OCI-LY7 (cell line): ENCODE measurements at regions not wholly inside any gene's neighbourhood (a gene's known extent, or its start where the extent isn't known, plus 50 kb on each side); places are given as distances from the start of the nearest gene placed in this dataset.

Experiments
- EZH2phosphoT487 ChIP-seq: fragments of 200-600 bp; sonication (generic); IDR thresholded peaks from 2 replicates; pipeline ENCODE4 v1.6.1; 2018; ENCODE audit warnings: low read depth, borderline replicate concordance, mild to moderate bottlenecking, mixed run types, antibody characterized with exemption, low read length, moderate library complexity, mixed read lengths
- TF ChIP-seq, protein P1 (sequence below): fragments of 200-600 bp; sonication (generic); conservative IDR thresholded peaks from 2 replicates; pipeline ENCODE4 v1.5.1; 2014; ENCODE audit warnings: mild to moderate bottlenecking, antibody characterized with exemption, low read length, moderate library complexity, mixed read lengths

DNA sequence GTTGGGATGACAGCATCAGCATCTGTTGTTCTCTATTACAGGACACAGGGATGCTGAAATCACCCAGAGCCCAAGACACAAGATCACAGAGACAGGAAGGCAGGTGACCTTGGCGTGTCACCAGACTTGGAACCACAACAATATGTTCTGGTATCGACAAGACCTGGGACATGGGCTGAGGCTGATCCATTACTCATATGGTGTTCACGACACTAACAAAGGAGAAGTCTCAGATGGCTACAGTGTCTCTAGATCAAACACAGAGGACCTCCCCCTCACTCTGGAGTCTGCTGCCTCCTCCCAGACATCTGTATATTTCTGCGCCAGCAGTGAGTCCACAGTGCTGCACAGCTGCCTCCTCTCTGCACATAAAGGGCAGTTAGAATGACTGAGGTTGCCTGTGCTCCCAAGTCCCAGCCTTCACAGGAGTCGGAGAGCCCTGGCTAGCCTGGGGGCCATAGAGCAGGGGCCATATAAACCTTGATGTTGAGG, 142.2 kb upstream of the PRSS58 start:
- TF ChIP-seq, protein P1, sequence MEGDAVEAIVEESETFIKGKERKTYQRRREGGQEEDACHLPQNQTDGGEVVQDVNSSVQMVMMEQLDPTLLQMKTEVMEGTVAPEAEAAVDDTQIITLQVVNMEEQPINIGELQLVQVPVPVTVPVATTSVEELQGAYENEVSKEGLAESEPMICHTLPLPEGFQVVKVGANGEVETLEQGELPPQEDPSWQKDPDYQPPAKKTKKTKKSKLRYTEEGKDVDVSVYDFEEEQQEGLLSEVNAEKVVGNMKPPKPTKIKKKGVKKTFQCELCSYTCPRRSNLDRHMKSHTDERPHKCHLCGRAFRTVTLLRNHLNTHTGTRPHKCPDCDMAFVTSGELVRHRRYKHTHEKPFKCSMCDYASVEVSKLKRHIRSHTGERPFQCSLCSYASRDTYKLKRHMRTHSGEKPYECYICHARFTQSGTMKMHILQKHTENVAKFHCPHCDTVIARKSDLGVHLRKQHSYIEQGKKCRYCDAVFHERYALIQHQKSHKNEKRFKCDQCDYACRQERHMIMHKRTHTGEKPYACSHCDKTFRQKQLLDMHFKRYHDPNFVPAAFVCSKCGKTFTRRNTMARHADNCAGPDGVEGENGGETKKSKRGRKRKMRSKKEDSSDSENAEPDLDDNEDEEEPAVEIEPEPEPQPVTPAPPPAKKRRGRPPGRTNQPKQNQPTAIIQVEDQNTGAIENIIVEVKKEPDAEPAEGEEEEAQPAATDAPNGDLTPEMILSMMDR, result no peak
- TF ChIP-seq EZH2phosphoT487, result no peak
